K562 (cell line): ENCODE measurements at regions not wholly inside any gene's neighbourhood (a gene's known extent, or its start where the extent isn't known, plus 50 kb on each side); places are given as distances from the start of the nearest gene placed in this dataset.

Experiments
- ATAC-seq: fragments of 200-7000 bp; cut with Tn5 transposase; 3 replicates; pipeline ENCODE4 v1.9.1; 2020; ENCODE audit warnings: moderate library complexity
- BruUV-seq: library from RNA; stranded (reverse); fragments of 400-500 nt; replicated peaks from 2 replicates; lab custom pipeline; 2021; lab: Mats Ljungman, UMichigan
- CTCF ChIA-PET: fragments of 300-600 bp; formaldehyde crosslinking; extraction: SDS; loops from one replicate; lab custom pipeline; 2021; ENCODE audit warnings: low intra/inter-chr PET ratio; lab: Yijun Ruan, JAX
- POLR2A ChIA-PET: fragments of 300-600, 350-650 bp; sonication (Branson Sonifier 250); formaldehyde crosslinking; extraction: SDS; loops from one replicate; lab custom pipeline; 2021; ENCODE audit warnings: antibody characterized with exemption, inconsistent platforms; lab: Yijun Ruan, JAX
- DNase-seq, 4 experiments: peaks; one replicate each; pipeline versions ENCODE4 v3.0.0 to v3.0.0-alpha.2; 2011 to 2018; ENCODE audit warnings: low spot score in 3 of 4, mixed read lengths in 3 of 4; ENCODE audit errors: extremely low read depth in 1 of 4
- FAIRE-seq: peaks from 2 replicates; lab custom pipeline; 2011; peaks lifted over from hg19 to GRCh38; lab: Jason Lieb, UNC
- H2AFZ ChIP-seq: 2 replicates; pipeline ENCODE4 v1.6.0; 2011; ENCODE audit warnings: low read depth, low read length, control low read depth, inconsistent platforms
- H3K27ac ChIP-seq: fragments of 200-600 bp; 3 replicates; pipeline ENCODE4 v1.8.0; 2011; ENCODE audit warnings: low read depth, mild to moderate bottlenecking, control low read depth, inconsistent platforms, low read length, moderate library complexity, mixed read lengths; ENCODE audit errors: extremely low read depth
- H3K27me3 ChIP-seq, 2 experiments: fragments of 300-600 bp in 1 of 2; 2 replicates in 1 of 2; 3 replicates in 1 of 2; pipeline versions ENCODE4 v1.6.0 to v1.8.0; 2011; ENCODE audit warnings: inconsistent platforms in 2 of 2, low read length in 2 of 2, mild to moderate bottlenecking in 1 of 2, mixed read lengths in 1 of 2, moderate library complexity in 1 of 2; ENCODE audit not compliant: control insufficient read depth in 2 of 2, insufficient read depth in 2 of 2
- H3K36me3 ChIP-seq: fragments of 300-600 bp; 3 replicates; pipeline ENCODE4 v1.8.0; 2011; ENCODE audit warnings: mild to moderate bottlenecking, low read length, inconsistent platforms; ENCODE audit not compliant: control insufficient read depth, insufficient read depth
- H3K4me1 ChIP-seq, 2 experiments: fragments of 200-600 bp in 1 of 2; replicated peaks in 1 of 2; 2 replicates in 1 of 2; 3 replicates in 1 of 2; pipeline versions ENCODE4 v1.5.1 to v1.8.0; 2011; ENCODE audit warnings: inconsistent platforms in 2 of 2, low read length in 2 of 2, mild to moderate bottlenecking in 1 of 2, mixed read lengths in 1 of 2, moderate library complexity in 1 of 2; ENCODE audit not compliant: control insufficient read depth in 2 of 2, insufficient read depth in 2 of 2
- H3K4me2 ChIP-seq: 2 replicates; pipeline ENCODE4 v1.6.1; 2011; ENCODE audit warnings: low read length, control low read depth, inconsistent platforms, mixed read lengths; ENCODE audit not compliant: insufficient read depth
- H3K4me3 ChIP-seq: fragments of 200-600 bp; sonication (generic), shearing (Covaris generic); 2 replicates; pipeline ENCODE4 v1.5.1; 2016; ENCODE audit warnings: control low read depth, inconsistent platforms
- H3K79me2 ChIP-seq: fragments of 200-600 bp; 3 replicates; pipeline ENCODE4 v1.8.0; 2011; ENCODE audit warnings: low read length, inconsistent platforms; ENCODE audit not compliant: control insufficient read depth, insufficient read depth
- H3K9ac ChIP-seq, 2 experiments: 2 replicates each; pipeline versions ENCODE4 v1.6.0 to v1.6.1; 2011; ENCODE audit warnings: low read depth in 2 of 2, low read length in 2 of 2, control low read depth in 1 of 2, inconsistent platforms in 1 of 2, mild to moderate bottlenecking in 1 of 2, mixed read lengths in 1 of 2; ENCODE audit not compliant: insufficient read depth in 1 of 2
- H3K9me1 ChIP-seq: one replicate; pipeline ENCODE4 v1.6.0; 2011; ENCODE audit warnings: inconsistent platforms, mild to moderate bottlenecking, low read length, moderate library complexity; ENCODE audit not compliant: control insufficient read depth, insufficient read depth
- H3K9me3 ChIP-seq: replicated peaks from 2 replicates; pipeline ENCODE4 v1.5.1; 2011; ENCODE audit warnings: low read depth, low read length, inconsistent platforms; ENCODE audit not compliant: control insufficient read depth, insufficient read depth
- H4K20me1 ChIP-seq: replicated peaks from 2 replicates; pipeline ENCODE4 v1.6.1; 2011; ENCODE audit warnings: low read length, inconsistent platforms, mixed read lengths; ENCODE audit not compliant: control insufficient read depth, insufficient read depth
- FOXK2 ChIP-seq, 2 experiments: fragments of 450-650 bp; IDR thresholded peaks in 1 of 2; conservative IDR thresholded peaks in 1 of 2; 2 replicates each; pipeline ENCODE4 v1.6.1; 2016; ENCODE audit warnings: low read depth in 2 of 2, mild to moderate bottlenecking in 1 of 2
- NKRF ChIP-seq: fragments of 450-650 bp; IDR thresholded peaks from 2 replicates; pipeline ENCODE4 v1.6.1; 2016; ENCODE audit warnings: borderline replicate concordance
- ZNF121 ChIP-seq: sonication (generic); formaldehyde crosslinking; conservative IDR thresholded peaks from 2 replicates; pipeline ENCODE4 v1.8.0; 2022; ENCODE audit warnings: missing genetic modification reagents
- ZNF407 ChIP-seq: fragments of 450-650 bp; IDR thresholded peaks from 2 replicates; pipeline ENCODE4 v1.6.1; 2016; ENCODE audit warnings: low read depth
- WGBS: fragments of 100-300 bp; shearing (Covaris generic); methylation state at CpG from one replicate; pipeline ENCODE4 v1.1.6; 2016; ENCODE audit warnings: low coverage, mixed read lengths; ENCODE audit not compliant: insufficient coverage; ENCODE audit errors: missing lambda C conversion rate; 5-methylcytosine and 5-hydroxymethylcytosine counted together
- in situ Hi-C: fragments of 300-500 bp; cut with MboI; formaldehyde crosslinking; loops from 4 replicates; pipeline ENCODE4 v1.15.0; 2018; ENCODE audit warnings: inconsistent platforms, mixed read lengths
- intact Hi-C: fragments of 100-400 bp; cut with micrococcal nuclease; formaldehyde crosslinking; loops from 2 replicates; pipeline ENCODE4 v1.14.2; 2022
- TF ChIP-seq, protein P1 (sequence below): fragments of 250-450 bp; sonication (Bioruptor Pico); IDR thresholded peaks from 2 replicates; pipeline ENCODE4 v1.5.0; 2021; ENCODE audit warnings: mild to moderate bottlenecking, borderline replicate concordance

GRCh38 chr10:94238006-94238617, 124.6 kb downstream of the NOC3L start:
- H3K79me2 ChIP-seq, result no peaks in the 10 kb centered on the region
- FAIRE-seq (no peak), ATAC-seq (no peak), DNase-seq (no peak)
- no peak overlapping the region for H3K27ac ChIP-seq
- H4K20me1 ChIP-seq, result no peaks in the 10 kb centered on the region
- in situ Hi-C loops (no loop called here), intact Hi-C loops (no loop called here)
- WGBS, result 3% methylated on average over 4 of the region's 4 CpGs
- no peak overlapping the region for H3K9ac ChIP-seq
- no peaks in the 10 kb centered on the region; a peak in 2 of 5 replicates for H3K4me1 ChIP-seq
- ChIA-PET POLR2A (no interaction called here), CTCF (no interaction called here)
- TF ChIP-seq ZNF121 (CRISPR knock-in tag) (no peak), FOXK2 (conservative IDR thresholded peaks at IDR 0.05 in 1 of 2, IDR thresholded peaks at IDR 0.05 in 1 of 2; ENCODE audit: low read depth in 2 of 2) (no peak), NKRF (no peak), ZNF407 (no peak)
- TF ChIP-seq, protein P1, sequence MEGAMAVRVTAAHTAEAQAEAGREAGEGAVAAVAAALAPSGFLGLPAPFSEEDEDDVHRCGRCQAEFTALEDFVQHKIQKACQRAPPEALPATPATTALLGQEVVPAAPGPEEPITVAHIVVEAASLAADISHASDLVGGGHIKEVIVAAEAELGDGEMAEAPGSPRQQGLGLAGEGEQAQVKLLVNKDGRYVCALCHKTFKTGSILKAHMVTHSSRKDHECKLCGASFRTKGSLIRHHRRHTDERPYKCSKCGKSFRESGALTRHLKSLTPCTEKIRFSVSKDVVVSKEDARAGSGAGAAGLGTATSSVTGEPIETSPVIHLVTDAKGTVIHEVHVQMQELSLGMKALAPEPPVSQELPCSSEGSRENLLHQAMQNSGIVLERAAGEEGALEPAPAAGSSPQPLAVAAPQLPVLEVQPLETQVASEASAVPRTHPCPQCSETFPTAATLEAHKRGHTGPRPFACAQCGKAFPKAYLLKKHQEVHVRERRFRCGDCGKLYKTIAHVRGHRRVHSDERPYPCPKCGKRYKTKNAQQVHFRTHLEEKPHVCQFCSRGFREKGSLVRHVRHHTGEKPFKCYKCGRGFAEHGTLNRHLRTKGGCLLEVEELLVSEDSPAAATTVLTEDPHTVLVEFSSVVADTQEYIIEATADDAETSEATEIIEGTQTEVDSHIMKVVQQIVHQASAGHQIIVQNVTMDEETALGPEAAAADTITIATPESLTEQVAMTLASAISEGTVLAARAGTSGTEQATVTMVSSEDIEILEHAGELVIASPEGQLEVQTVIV, result no peak
- no TSS peak for BruUV-seq
- H3K9me3 ChIP-seq, result no peaks in the 10 kb centered on the region
- H2AFZ ChIP-seq, result no peak overlapping the region
- H3K27me3 ChIP-seq, result peaks cover 0 to 4% of the 10 kb centered on the region in 2 experiments; a peak in 3 of 5 replicates
- no peaks in the 10 kb centered on the region for H3K9me1 ChIP-seq
- H3K36me3 ChIP-seq, result no peaks in the 10 kb centered on the region
- no peak overlapping the region for H3K4me3 ChIP-seq
- no peak overlapping the region for H3K4me2 ChIP-seq
